ENCODE measurements at regions not wholly inside any gene's neighbourhood (a gene's known extent, or its start where the extent isn't known, plus 50 kb on each side); places are given as distances from the start of the nearest gene placed in this dataset.

GRCh38 chrX:134732152-134732551, 64.9 kb downstream of the PABIR2 start:
- H3K4me1 ChIP-seq (ENCODE audit: control insufficient read depth, extremely low read depth, insufficient read depth, low read length) = peaks cover 7% of the 10 kb centered on the region
- DNase-seq (ENCODE audit: low read depth, low spot score) (no peak), FAIRE-seq (no peak)
- dilution Hi-C loops (cut with MboI; ENCODE audit: extremely low pct_ligation_motif_present, low sequenced_read_pairs) (no loop called here), intact Hi-C loops (cut with micrococcal nuclease) (no loop called here)
- no peaks in the 10 kb centered on the region for H3K36me3 ChIP-seq (ENCODE audit: control insufficient read depth in 2 of 2, extremely low read depth in 1 of 2, insufficient read depth in 2 of 2, low read length in 2 of 2)
- H3K9ac ChIP-seq (replicated peaks; ENCODE audit: extremely low read depth, insufficient read depth, low read length) = no peak overlapping the region
- BruUV-seq (replicated peaks) = no TSS peak
- no peak overlapping the region for H3K4me3 ChIP-seq (replicated peaks in 1 of 3; ENCODE audit: insufficient read depth in 1 of 3, low read depth in 1 of 3, low read length in 3 of 3)
- no peaks in the 10 kb centered on the region for H3K9me3 ChIP-seq (replicated peaks; ENCODE audit: control insufficient read depth, insufficient read depth, low read length)
- no peak overlapping the region for H2AFZ ChIP-seq (ENCODE audit: low read depth, low read length)
- no peaks in the 10 kb centered on the region for H3K9me1 ChIP-seq (replicated peaks; ENCODE audit: control insufficient read depth, extremely low read depth, insufficient read depth, low read length)
- no peaks in the 10 kb centered on the region for H3K79me2 ChIP-seq (ENCODE audit: control insufficient read depth, insufficient read depth, low read length)
- TF ChIP-seq, protein P1, sequence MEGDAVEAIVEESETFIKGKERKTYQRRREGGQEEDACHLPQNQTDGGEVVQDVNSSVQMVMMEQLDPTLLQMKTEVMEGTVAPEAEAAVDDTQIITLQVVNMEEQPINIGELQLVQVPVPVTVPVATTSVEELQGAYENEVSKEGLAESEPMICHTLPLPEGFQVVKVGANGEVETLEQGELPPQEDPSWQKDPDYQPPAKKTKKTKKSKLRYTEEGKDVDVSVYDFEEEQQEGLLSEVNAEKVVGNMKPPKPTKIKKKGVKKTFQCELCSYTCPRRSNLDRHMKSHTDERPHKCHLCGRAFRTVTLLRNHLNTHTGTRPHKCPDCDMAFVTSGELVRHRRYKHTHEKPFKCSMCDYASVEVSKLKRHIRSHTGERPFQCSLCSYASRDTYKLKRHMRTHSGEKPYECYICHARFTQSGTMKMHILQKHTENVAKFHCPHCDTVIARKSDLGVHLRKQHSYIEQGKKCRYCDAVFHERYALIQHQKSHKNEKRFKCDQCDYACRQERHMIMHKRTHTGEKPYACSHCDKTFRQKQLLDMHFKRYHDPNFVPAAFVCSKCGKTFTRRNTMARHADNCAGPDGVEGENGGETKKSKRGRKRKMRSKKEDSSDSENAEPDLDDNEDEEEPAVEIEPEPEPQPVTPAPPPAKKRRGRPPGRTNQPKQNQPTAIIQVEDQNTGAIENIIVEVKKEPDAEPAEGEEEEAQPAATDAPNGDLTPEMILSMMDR (IDR thresholded peaks at IDR 0.05; ENCODE audit: extremely low read depth in 1 of 2, insufficient read depth in 1 of 2, low read depth in 1 of 2, low read length in 2 of 2) = no peak
- no peak for TF ChIP-seq EZH2 (IDR thresholded peaks at IDR 0.05; ENCODE audit: borderline replicate concordance, low read depth, low read length, severe bottlenecking)
- no peak for TF ChIP-seq POLR2A (IDR thresholded peaks at IDR 0.05; ENCODE audit: low read depth, low read length)
- TF ChIP-seq JUN (IDR thresholded peaks at IDR 0.05; ENCODE audit: borderline replicate concordance, insufficient read depth, insufficient read length, low read depth) = no peak
- TF ChIP-seq POLR2AphosphoS5 (IDR thresholded peaks at IDR 0.05; ENCODE audit: insufficient read depth, low read depth, low read length) = no peak
- TF ChIP-seq, protein P2, sequence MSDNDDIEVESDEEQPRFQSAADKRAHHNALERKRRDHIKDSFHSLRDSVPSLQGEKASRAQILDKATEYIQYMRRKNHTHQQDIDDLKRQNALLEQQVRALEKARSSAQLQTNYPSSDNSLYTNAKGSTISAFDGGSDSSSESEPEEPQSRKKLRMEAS (IDR thresholded peaks at IDR 0.05; ENCODE audit: insufficient read depth, insufficient read length) = no peak
- TF ChIP-seq FOS (IDR thresholded peaks at IDR 0.05; ENCODE audit: borderline replicate concordance, insufficient read depth, low read length) = no peak
- no peak for TF ChIP-seq MYC (IDR thresholded peaks at IDR 0.05; ENCODE audit: low read depth, low read length)
- no peak for TF ChIP-seq GATA2 (IDR thresholded peaks at IDR 0.05; ENCODE audit: insufficient read depth, insufficient read length, low read depth, low read length)
- no peak overlapping the region for H3K27ac ChIP-seq (ENCODE audit: insufficient read depth, low read depth, low read length)
- no peak overlapping the region for H3K4me2 ChIP-seq (ENCODE audit: insufficient read depth, low read length)
- H4K20me1 ChIP-seq (replicated peaks; ENCODE audit: control insufficient read depth, extremely low read depth, insufficient read depth, low read length) = no peaks in the 10 kb centered on the region
- CTCF ChIA-PET = no interaction called here
- POLR2A ChIA-PET = no interaction called here
- no peaks in the 10 kb centered on the region for H3K27me3 ChIP-seq (ENCODE audit: control insufficient read depth in 2 of 2, insufficient read depth in 2 of 2, low read length in 2 of 2)
